A673 (cell line): ENCODE measurements at regions not wholly inside any gene's neighbourhood (a gene's known extent, or its start where the extent isn't known, plus 50 kb on each side); places are given as distances from the start of the nearest gene placed in this dataset.

Source experiments
- BruUV-seq: library from RNA; stranded (reverse); fragments of 400-500 nt; replicated peaks from 2 replicates; lab custom pipeline; 2021; lab: Mats Ljungman, UMichigan
- CTCF ChIA-PET: fragments of 300-600 bp; sonication (Branson Sonifier 250); formaldehyde crosslinking; loops from one replicate; lab custom pipeline; 2022; ENCODE audit warnings: antibody characterized with exemption; lab: Charles Lee
- POLR2A ChIA-PET: fragments of 300-600 bp; sonication (Branson Sonifier 250); formaldehyde crosslinking; loops from one replicate; lab custom pipeline; 2022; ENCODE audit warnings: antibody characterized with exemption; ENCODE audit not compliant: low non-redundant PET; lab: Charles Lee
- DNase-seq: peaks from one replicate; pipeline ENCODE4 v3.0.0-alpha.2; 2015; ENCODE audit warnings: low spot score
- H3K27ac ChIP-seq: fragments of 200-600 bp; sonication (generic); 2 replicates; pipeline ENCODE4 v1.5.1; 2016; ENCODE audit warnings: mixed run types, low read depth, mild to moderate bottlenecking, mixed read lengths, antibody characterized with exemption, low read length; ENCODE audit not compliant: poor library complexity, severe bottlenecking
- H3K27me3 ChIP-seq: fragments of 200-600 bp; sonication (generic); replicated peaks from 2 replicates; pipeline ENCODE4 v1.6.1; 2017; ENCODE audit warnings: mixed run types, low read depth, mild to moderate bottlenecking, mixed read lengths, antibody characterized with exemption, low read length; ENCODE audit not compliant: insufficient read depth, poor library complexity
- H3K36me3 ChIP-seq: fragments of 200-600 bp; sonication (generic); 2 replicates; pipeline ENCODE4 v1.6.1; 2016; ENCODE audit warnings: mixed run types, mild to moderate bottlenecking, mixed read lengths, antibody characterized with exemption, low read length; ENCODE audit not compliant: insufficient read depth, poor library complexity, severe bottlenecking
- H3K4me1 ChIP-seq: fragments of 200-600 bp; sonication (generic); 2 replicates; pipeline ENCODE4 v1.6.1; 2017; ENCODE audit warnings: mixed run types, mild to moderate bottlenecking, mixed read lengths, antibody characterized with exemption, low read length; ENCODE audit not compliant: insufficient read depth, poor library complexity, severe bottlenecking
- H3K4me3 ChIP-seq: fragments of 200-600 bp; sonication (generic); 2 replicates; pipeline ENCODE4 v1.5.1; 2016; ENCODE audit warnings: low read depth, mixed run types, mild to moderate bottlenecking, mixed read lengths, low read length; ENCODE audit not compliant: poor library complexity, severe bottlenecking
- H3K9me3 ChIP-seq: fragments of 200-600 bp; sonication (generic); 2 replicates; pipeline ENCODE4 v1.6.1; 2016; ENCODE audit warnings: mixed run types, low read depth, mild to moderate bottlenecking, mixed read lengths, antibody characterized with exemption, low read length; ENCODE audit not compliant: poor library complexity, severe bottlenecking
- CTCF ChIP-seq: fragments of 300-800, 200-600 bp; sonication (generic); conservative IDR thresholded peaks from 2 replicates; pipeline ENCODE4 v1.5.1; 2017; ENCODE audit warnings: low read depth, mild to moderate bottlenecking, antibody characterized with exemption, low read length, moderate library complexity, mixed read lengths
- EZH2 ChIP-seq: fragments of 200-600 bp; sonication (generic); IDR thresholded peaks from 2 replicates; pipeline ENCODE4 v1.6.1; 2017; ENCODE audit warnings: borderline replicate concordance, low read depth, mild to moderate bottlenecking, mixed read lengths, antibody characterized with exemption, low read length; ENCODE audit not compliant: poor library complexity, severe bottlenecking
- intact Hi-C: fragments of 100-400 bp; cut with micrococcal nuclease; formaldehyde crosslinking; loops from one replicate; pipeline ENCODE4 v1.10.0; 2022; ENCODE audit not compliant: unreplicated experiment

GRCh38 chr6:1040393-1040792, 271.5 kb upstream of the FOXQ1 start:
- no peaks in the 10 kb centered on the region for H3K4me1 ChIP-seq
- ChIA-PET POLR2A (no interaction called here), CTCF (no interaction called here)
- DNase-seq = no peak
- TF ChIP-seq CTCF (no peak), EZH2 (no peak)
- intact Hi-C loops = no loop called here
- BruUV-seq = no TSS peak
- H3K27ac ChIP-seq = no peak overlapping the region
- no peaks in the 10 kb centered on the region for H3K9me3 ChIP-seq
- peaks cover 100% of the 10 kb centered on the region for H3K27me3 ChIP-seq
- no peaks in the 10 kb centered on the region for H3K36me3 ChIP-seq
- H3K4me3 ChIP-seq = no peak overlapping the region

- no peak overlapping the region for H3K4me3 ChIP-seq
- H3K27me3 ChIP-seq = peaks cover 100% of the 10 kb centered on the region
- BruUV-seq = no TSS peak
- intact Hi-C loops = loop anchor here (10.0 kb wide), 1 partner anchor 265 kb away; no protein-coding TSS in a partner anchor
- ChIA-PET CTCF (no interaction called here), POLR2A (no interaction called here)
- DNase-seq = no peak
- H3K27ac ChIP-seq = no peak overlapping the region
- no peaks in the 10 kb centered on the region for H3K36me3 ChIP-seq
- H3K4me1 ChIP-seq = no peaks in the 10 kb centered on the region
- no peak for TF ChIP-seq EZH2
- no peaks in the 10 kb centered on the region for H3K9me3 ChIP-seq
These were observed 272.2 kb upstream of the FOXQ1 start for GRCh38 chr6:1039746-1040145.

GRCh38 chr6:1039191-1039590, 272.7 kb upstream of the FOXQ1 start:
- no TSS peak for BruUV-seq
- no peaks in the 10 kb centered on the region for H3K4me1 ChIP-seq
- no peaks in the 10 kb centered on the region for H3K36me3 ChIP-seq
- CTCF ChIA-PET = no interaction called here
- TF ChIP-seq EZH2 (no peak), CTCF (no peak)
- H3K27ac ChIP-seq = no peak overlapping the region
- H3K4me3 ChIP-seq = no peak overlapping the region
- DNase-seq = no peak
- POLR2A ChIA-PET = interaction anchor here (0.6 kb wide), 1 partner anchor 62 kb away, joined by 5 read pairs; no protein-coding TSS in a partner anchor
- H3K9me3 ChIP-seq = no peaks in the 10 kb centered on the region
- intact Hi-C loops = loop anchor here (10.0 kb wide), 1 partner anchor 266 kb away; no protein-coding TSS in a partner anchor
- H3K27me3 ChIP-seq = peaks cover 100% of the 10 kb centered on the region
